ENCODE measurements at regions not wholly inside any gene's neighbourhood (a gene's known extent, or its start where the extent isn't known, plus 50 kb on each side); places are given as distances from the start of the nearest gene placed in this dataset.

DNA sequence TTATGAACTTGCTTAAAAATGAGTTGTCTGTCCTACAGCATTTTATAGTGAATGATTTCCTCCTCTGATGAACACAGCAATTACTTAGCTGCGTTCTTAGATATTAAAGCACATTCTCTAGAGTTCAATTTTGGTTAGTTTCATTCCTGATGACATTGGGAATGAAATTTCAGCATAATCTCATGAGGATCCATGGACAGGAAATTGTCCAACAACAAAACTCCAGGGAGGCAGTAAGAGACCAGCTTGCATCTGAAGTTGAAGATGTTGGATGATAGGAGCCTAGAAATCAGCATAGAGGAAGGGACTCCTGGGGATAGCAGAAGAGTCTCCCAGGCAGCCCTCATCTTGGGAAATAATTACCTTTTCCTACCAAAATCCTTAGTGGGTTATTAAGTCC is 128.7 kb upstream of the RAP1B start (continued):
- TF ChIP-seq REST (IDR thresholded peaks at IDR 0.05; ENCODE audit: low read depth) (no peak), POLR2AphosphoS5 (IDR thresholded peaks at IDR 0.05; ENCODE audit: low read depth, low read length) (no peak), EZH2phosphoT487 (IDR thresholded peaks at IDR 0.05; ENCODE audit: borderline replicate concordance) (no peak), POLR2A (IDR thresholded peaks at IDR 0.05; ENCODE audit: borderline replicate concordance, extremely low read depth, insufficient read depth, insufficient read length) (no peak), EZH2 (IDR thresholded peaks at IDR 0.05) (no peak), ZFX (IDR thresholded peaks at IDR 0.05) (no peak), SIN3A (IDR thresholded peaks at IDR 0.05; ENCODE audit: low read depth) (no peak), TCF7L2 (IDR thresholded peaks at IDR 0.05; ENCODE audit: borderline replicate concordance, extremely low read depth, insufficient read depth, insufficient read length) (no peak)
- TF ChIP-seq, protein P1, sequence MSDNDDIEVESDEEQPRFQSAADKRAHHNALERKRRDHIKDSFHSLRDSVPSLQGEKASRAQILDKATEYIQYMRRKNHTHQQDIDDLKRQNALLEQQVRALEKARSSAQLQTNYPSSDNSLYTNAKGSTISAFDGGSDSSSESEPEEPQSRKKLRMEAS (IDR thresholded peaks at IDR 0.05), result no peak
- TF ChIP-seq, protein P2, sequence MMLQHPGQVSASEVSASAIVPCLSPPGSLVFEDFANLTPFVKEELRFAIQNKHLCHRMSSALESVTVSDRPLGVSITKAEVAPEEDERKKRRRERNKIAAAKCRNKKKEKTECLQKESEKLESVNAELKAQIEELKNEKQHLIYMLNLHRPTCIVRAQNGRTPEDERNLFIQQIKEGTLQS (IDR thresholded peaks at IDR 0.05), result no peak

DNA sequence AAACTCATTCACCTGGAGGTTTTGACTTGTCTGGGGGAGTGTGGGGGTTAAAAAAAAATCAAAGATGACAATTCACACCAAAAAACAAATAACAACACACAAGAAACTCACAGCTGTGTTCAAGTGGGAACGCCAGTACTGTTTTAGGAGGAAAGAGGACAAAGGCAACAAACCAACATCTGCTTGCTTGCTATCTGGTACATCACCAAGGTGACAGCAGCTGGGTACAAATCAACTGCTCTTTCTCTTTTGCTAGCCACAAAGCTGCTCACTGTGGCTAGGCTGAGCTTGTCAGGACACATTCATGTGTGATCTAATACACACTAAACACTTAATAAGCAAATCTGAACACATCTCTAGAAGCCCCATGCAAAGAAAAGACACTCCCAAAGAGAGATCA is 128.0 kb upstream of the RAP1B start:
- POLR2A ChIA-PET, result no interaction called here
- Histone ChIP-seq H4K20me1 (ENCODE audit: insufficient read depth) (no peaks in the 10 kb centered on the region), H3K27me3 (ENCODE audit: insufficient read depth, low read length) (no peaks in the 10 kb centered on the region), H3K36me3 (ENCODE audit: control insufficient read depth in 1 of 2, insufficient read depth in 2 of 2, low read length in 2 of 2) (no peaks in the 10 kb centered on the region), H3K9me3 (ENCODE audit: control insufficient read depth in 1 of 2, insufficient read depth in 1 of 2, low read depth in 1 of 2, low read length in 2 of 2) (no peaks in the 10 kb centered on the region), H3K79me2 (ENCODE audit: insufficient read depth, low read length) (no peaks in the 10 kb centered on the region), H3K27ac (ENCODE audit: low read depth, low read length) (no peak overlapping the region), H2AFZ (ENCODE audit: low read depth, low read length, poor library complexity, severe bottlenecking) (no peak overlapping the region), H3K9me2 (ENCODE audit: insufficient read depth) (no peaks in the 10 kb centered on the region), H3K9ac (ENCODE audit: low read length) (no peak overlapping the region), H3K4me1 (ENCODE audit: control insufficient read depth in 1 of 2, insufficient read depth in 2 of 2, low read length in 2 of 2) (no peaks in the 10 kb centered on the region), H3K4me2 (ENCODE audit: low read length) (no peak overlapping the region), H3K4me3 (replicated peaks in 1 of 2; ENCODE audit: low read depth in 1 of 2, low read length in 2 of 2) (no peak overlapping the region)
- ATAC-seq (no peak), DNase-seq (ENCODE audit: low read depth, low spot score) (no peak)
- intact Hi-C loops (cut with micrococcal nuclease), result no loop called here
- TF ChIP-seq FOSL1 (IDR thresholded peaks at IDR 0.05; ENCODE audit: low read depth) (no peak), ELF1 (IDR thresholded peaks at IDR 0.05; ENCODE audit: borderline replicate concordance, low read depth) (no peak), SRF (IDR thresholded peaks at IDR 0.05; ENCODE audit: low read depth) (no peak), POLR2AphosphoS5 (IDR thresholded peaks at IDR 0.05; ENCODE audit: low read depth, low read length) (no peak), CBX3 (IDR thresholded peaks at IDR 0.05; ENCODE audit: low read depth) (no peak), SP1 (IDR thresholded peaks at IDR 0.05; ENCODE audit: low read depth) (no peak), ZFX (IDR thresholded peaks at IDR 0.05) (no peak), POLR2A (IDR thresholded peaks at IDR 0.05; ENCODE audit: borderline replicate concordance, extremely low read depth, insufficient read depth, insufficient read length) (no peak), ZBTB33 (IDR thresholded peaks at IDR 0.05; ENCODE audit: extremely low read depth, insufficient replicate concordance, low read length) (no peak), ZNF274 (IDR thresholded peaks at IDR 0.05; ENCODE audit: low read depth, low read length) (no peak), TCF7L2 (IDR thresholded peaks at IDR 0.05; ENCODE audit: borderline replicate concordance, extremely low read depth, insufficient read depth, insufficient read length) (no peak), CEBPB (IDR thresholded peaks at IDR 0.05; ENCODE audit: low read depth) (no peak)
- BruUV-seq (replicated peaks), result no TSS peak
- CTCF ChIA-PET, result no interaction called here
- RAD21 ChIA-PET (ENCODE audit: low non-redundant PET in 1 of 2, low total read pairs in 2 of 2, uncharacterized antibody in 2 of 2, unreplicated experiment in 2 of 2), result no interaction called here
